HL-60 (cell line): ENCODE measurements at regions not wholly inside any gene's neighbourhood (a gene's known extent, or its start where the extent isn't known, plus 50 kb on each side); places are given as distances from the start of the nearest gene placed in this dataset.

Experiments used
- DNase-seq, 2 experiments: peaks; one replicate each; pipeline ENCODE4 v3.0.0-alpha.2; 2010 to 2020; ENCODE audit warnings: low read depth in 1 of 2, low spot score in 1 of 2
- H3K27ac ChIP-seq: fragments of 250-450 bp; sonication (Bioruptor Pico); replicated peaks from 2 replicates; pipeline ENCODE4 v1.5.1; 2020; ENCODE audit warnings: mild to moderate bottlenecking, moderate library complexity
- H3K27me3 ChIP-seq: fragments of 250-450 bp; sonication (Bioruptor Pico); 2 replicates; pipeline ENCODE4 v1.5.1; 2021; ENCODE audit warnings: mild to moderate bottlenecking, moderate library complexity; ENCODE audit not compliant: insufficient read depth, poor library complexity, severe bottlenecking
- H3K4me3 ChIP-seq: replicated peaks from 2 replicates; pipeline ENCODE4 v1.5.1; 2011; ENCODE audit warnings: mild to moderate bottlenecking, control low read depth, low read length; ENCODE audit not compliant: insufficient read depth
- GABPA ChIP-seq: IDR thresholded peaks from 2 replicates; pipeline ENCODE4 v1.6.1; 2012; ENCODE audit warnings: low read depth
- POLR2AphosphoS5 ChIP-seq: IDR thresholded peaks from 2 replicates; pipeline ENCODE4 v1.6.1; 2012; ENCODE audit warnings: low read depth
- SPI1 ChIP-seq: IDR thresholded peaks from 2 replicates; pipeline ENCODE4 v1.6.1; 2012; ENCODE audit warnings: low read depth, mild to moderate bottlenecking, borderline replicate concordance
- TF ChIP-seq, protein P1 (sequence below): IDR thresholded peaks from 2 replicates; pipeline ENCODE4 v1.6.1; 2012; ENCODE audit warnings: low read depth; ENCODE audit not compliant: insufficient replicate concordance
- TF ChIP-seq, protein P2 (sequence below): IDR thresholded peaks from one replicate; pipeline ENCODE4 v1.5.1; 2011; ENCODE audit warnings: low read length, control low read depth, inconsistent platforms; ENCODE audit not compliant: insufficient read depth

DNA sequence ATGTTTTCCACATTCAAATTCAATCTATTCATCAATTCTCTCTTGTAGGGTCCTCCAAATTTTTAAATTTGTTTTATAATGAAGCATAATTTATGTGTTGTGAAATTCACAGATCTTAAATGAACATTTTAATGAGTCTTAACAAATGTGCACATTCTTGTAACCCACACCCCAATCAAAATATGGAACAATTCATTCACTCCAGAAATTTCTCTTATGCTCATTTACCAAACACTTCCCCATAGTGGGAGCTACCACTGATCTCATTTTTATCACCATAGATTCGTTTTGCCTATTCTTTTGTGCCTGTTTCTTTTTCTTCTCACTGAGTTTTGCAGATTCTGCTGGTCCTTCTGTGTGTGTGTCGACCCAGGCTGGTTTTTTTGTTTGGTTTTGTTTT, 664.1 kb downstream of the EFNB2 start:
- no peak for DNase-seq
- Histone ChIP-seq H3K4me3 (no peak overlapping the region), H3K27me3 (no peaks in the 10 kb centered on the region), H3K27ac (no peak overlapping the region)
- TF ChIP-seq, protein P1, sequence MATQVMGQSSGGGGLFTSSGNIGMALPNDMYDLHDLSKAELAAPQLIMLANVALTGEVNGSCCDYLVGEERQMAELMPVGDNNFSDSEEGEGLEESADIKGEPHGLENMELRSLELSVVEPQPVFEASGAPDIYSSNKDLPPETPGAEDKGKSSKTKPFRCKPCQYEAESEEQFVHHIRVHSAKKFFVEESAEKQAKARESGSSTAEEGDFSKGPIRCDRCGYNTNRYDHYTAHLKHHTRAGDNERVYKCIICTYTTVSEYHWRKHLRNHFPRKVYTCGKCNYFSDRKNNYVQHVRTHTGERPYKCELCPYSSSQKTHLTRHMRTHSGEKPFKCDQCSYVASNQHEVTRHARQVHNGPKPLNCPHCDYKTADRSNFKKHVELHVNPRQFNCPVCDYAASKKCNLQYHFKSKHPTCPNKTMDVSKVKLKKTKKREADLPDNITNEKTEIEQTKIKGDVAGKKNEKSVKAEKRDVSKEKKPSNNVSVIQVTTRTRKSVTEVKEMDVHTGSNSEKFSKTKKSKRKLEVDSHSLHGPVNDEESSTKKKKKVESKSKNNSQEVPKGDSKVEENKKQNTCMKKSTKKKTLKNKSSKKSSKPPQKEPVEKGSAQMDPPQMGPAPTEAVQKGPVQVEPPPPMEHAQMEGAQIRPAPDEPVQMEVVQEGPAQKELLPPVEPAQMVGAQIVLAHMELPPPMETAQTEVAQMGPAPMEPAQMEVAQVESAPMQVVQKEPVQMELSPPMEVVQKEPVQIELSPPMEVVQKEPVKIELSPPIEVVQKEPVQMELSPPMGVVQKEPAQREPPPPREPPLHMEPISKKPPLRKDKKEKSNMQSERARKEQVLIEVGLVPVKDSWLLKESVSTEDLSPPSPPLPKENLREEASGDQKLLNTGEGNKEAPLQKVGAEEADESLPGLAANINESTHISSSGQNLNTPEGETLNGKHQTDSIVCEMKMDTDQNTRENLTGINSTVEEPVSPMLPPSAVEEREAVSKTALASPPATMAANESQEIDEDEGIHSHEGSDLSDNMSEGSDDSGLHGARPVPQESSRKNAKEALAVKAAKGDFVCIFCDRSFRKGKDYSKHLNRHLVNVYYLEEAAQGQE, result no peak
- TF ChIP-seq POLR2AphosphoS5 (no peak), GABPA (no peak), SPI1 (no peak)
- TF ChIP-seq, protein P2, sequence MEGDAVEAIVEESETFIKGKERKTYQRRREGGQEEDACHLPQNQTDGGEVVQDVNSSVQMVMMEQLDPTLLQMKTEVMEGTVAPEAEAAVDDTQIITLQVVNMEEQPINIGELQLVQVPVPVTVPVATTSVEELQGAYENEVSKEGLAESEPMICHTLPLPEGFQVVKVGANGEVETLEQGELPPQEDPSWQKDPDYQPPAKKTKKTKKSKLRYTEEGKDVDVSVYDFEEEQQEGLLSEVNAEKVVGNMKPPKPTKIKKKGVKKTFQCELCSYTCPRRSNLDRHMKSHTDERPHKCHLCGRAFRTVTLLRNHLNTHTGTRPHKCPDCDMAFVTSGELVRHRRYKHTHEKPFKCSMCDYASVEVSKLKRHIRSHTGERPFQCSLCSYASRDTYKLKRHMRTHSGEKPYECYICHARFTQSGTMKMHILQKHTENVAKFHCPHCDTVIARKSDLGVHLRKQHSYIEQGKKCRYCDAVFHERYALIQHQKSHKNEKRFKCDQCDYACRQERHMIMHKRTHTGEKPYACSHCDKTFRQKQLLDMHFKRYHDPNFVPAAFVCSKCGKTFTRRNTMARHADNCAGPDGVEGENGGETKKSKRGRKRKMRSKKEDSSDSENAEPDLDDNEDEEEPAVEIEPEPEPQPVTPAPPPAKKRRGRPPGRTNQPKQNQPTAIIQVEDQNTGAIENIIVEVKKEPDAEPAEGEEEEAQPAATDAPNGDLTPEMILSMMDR, result no peak

DNA sequence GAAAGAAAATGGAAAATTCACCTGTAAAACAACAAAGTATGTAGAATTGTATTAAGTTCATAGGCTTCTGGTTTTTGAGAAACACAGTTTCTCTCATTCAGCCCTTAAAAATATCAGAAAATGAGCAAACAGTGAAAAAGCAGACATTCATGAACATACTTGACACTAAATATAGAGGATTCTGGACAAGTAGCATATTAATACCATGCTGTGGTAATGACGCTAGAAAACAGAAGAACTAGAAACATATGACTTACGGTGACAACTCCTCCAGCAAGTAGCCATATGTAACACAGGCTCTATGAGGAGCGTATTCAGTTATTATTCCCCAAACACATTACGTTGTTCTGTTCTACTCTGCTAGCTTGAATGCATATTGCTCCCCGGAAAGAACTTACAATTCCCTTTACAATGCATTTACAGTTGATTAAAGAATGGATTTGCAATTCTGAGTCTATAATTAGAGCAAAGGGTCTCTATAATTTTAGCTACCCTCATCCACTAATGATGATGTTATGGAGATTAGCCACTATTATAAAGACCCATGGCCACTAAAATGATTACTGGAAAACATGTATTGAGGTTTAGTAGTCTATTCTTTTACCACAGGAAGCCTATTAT, 672.1 kb downstream of the EFNB2 start:
- TF ChIP-seq, protein P1, result no peak
- no peak overlapping the region for H3K4me3 ChIP-seq
- H3K27ac ChIP-seq, result no peak overlapping the region
- H3K27me3 ChIP-seq, result no peaks in the 10 kb centered on the region
- DNase-seq, result no peak

DNA sequence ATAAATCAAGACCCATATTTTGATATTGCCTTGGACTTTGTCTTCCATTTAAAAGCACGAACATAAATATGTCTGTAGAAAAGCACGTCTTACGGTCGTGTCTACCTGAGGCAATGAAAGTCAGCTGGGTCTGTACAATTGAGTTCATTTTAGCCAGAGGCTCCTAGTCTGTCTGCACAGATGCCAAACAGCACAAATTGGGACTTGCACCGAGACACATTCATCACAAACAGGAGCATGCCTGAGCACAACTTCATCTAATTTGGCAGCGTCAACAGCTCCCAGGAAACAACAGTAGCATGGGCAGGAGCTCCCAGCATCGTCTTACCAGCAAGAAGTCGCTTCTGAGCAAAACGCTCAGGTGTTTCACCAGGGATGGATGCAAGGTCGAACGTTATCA, 687.0 kb downstream of the EFNB2 start:
- no peak overlapping the region for H3K4me3 ChIP-seq
- TF ChIP-seq GABPA, result no peak
- TF ChIP-seq SPI1, result no peak
- no peak for TF ChIP-seq POLR2AphosphoS5
- TF ChIP-seq, protein P1, result no peak
- TF ChIP-seq, protein P2, result no peak
- no peaks in the 10 kb centered on the region for H3K27me3 ChIP-seq
- DNase-seq, result no peak
- H3K27ac ChIP-seq, result no peak overlapping the region
